Endometrium (tissue), 2 donors: ENCODE measurements at regions not wholly inside any gene's neighbourhood (a gene's known extent, or its start where the extent isn't known, plus 50 kb on each side); places are given as distances from the start of the nearest gene placed in this dataset.

Source experiments
- FAIRE-seq: peaks from 2 replicates; lab custom pipeline; 2012; peaks lifted over from hg19 to GRCh38; lab: Jason Lieb, UNC
- donor health status: control.
- donor health status: control.

DNA sequence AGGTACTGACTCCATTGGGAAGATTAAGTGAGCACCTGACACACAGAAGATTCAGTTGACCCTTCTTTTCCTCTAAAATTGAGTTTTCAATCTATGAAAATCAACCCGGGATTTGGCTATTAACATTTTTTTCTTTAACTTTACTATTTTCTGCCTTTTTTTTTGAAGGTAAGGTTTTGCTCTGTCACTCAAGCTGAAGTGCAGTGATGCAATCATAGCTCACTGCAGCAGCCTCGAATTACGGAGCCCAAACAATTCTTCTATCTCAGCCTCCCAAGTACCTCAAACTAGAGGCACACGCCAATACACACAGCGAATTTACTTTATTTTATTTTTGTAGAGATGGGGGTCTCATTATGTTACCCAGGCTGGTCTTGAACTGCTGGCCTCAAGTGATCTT lies 1029.5 kb downstream of the MCTP2 start:
- FAIRE-seq = no peak

DNA sequence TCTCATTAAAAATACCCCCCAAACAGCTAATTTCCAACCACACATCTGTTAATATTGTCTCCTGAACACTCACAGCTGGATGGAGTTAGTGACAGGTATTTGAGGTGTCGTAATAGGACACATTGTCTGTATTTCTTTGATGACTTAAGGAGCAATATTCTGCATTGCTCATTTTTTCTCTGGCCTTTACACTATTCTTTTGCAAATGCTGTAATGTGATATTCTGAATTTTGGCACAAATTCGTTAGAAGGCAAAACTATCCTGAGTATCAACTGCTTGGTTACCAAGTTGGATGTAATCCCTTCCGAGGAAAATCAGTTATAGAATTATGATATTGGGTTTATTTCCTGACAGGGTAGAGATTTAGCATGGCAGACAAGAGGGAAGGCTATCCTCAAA lies 1030.2 kb downstream of the MCTP2 start:
- no peak for FAIRE-seq

DNA sequence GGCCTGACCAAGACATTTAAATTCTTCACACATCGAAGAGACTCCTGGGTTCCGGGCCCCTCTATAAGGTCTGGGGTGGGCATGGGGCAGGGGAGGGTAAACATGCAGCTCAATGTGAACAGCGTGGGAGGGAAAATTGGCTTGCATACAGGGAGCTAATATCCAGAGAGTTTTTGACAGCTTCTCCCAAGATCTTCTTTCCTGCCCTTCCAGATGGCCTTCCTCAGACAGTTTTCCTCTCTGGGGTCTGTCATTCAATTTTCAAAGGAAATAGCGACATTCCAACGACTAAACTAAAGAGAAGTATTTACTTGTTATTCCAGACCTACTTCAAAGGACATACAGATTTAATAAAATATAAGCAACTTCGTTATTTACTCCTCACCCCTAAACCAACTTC lies 1030.6 kb downstream of the MCTP2 start:
- FAIRE-seq = no peak

DNA sequence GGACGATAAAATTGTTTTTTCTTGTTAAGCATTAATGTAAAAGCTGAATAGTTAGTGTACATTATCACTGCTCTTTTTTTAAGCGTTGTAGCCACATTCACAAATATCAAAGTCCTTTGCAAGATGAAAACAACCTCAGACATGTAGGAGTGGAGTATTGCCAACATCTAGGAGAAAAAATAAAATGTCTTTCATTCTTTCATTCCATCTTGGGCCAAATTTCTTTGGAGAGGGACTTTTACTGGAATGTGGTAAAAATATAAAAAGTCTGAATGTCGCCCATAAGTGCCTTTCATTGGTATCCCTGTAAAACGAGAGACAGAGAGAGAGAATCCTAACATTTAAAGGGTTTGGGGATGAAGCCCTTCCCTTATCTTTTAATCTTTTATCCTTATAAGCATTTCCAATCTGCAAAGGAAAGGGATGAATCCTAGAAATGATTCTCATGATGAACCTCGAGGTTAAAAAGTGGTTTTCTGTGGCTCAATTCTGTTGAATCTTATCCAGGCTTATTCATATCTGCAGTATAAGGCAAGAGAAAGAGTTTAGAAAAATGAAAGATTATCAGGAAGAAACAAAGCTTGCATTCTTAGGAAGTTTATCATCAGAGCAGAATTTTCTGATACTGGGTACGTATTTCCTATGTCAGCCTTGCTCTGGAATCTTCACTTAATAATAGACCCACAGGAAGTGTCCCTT lies 1031.7 kb downstream of the MCTP2 start:
- FAIRE-seq = no peak

DNA sequence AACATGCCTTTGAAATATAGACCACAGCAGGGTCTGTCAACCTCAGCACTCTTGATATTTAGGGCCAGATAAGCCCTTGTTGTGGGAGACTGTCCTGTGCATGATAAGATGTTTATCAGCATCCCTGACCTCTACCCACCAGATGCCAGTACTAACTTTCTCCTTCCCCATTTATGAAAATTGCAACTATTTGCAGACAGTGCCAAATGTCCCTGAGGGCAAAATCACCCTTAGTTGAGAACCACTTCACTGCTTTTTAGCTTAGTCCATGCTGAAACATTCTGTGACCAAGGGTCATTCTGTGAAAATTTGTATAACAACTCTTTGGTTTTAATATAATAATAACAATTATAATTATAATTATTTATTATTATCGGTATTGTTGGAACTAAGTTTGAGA lies 1032.4 kb downstream of the MCTP2 start:
- no peak for FAIRE-seq

DNA sequence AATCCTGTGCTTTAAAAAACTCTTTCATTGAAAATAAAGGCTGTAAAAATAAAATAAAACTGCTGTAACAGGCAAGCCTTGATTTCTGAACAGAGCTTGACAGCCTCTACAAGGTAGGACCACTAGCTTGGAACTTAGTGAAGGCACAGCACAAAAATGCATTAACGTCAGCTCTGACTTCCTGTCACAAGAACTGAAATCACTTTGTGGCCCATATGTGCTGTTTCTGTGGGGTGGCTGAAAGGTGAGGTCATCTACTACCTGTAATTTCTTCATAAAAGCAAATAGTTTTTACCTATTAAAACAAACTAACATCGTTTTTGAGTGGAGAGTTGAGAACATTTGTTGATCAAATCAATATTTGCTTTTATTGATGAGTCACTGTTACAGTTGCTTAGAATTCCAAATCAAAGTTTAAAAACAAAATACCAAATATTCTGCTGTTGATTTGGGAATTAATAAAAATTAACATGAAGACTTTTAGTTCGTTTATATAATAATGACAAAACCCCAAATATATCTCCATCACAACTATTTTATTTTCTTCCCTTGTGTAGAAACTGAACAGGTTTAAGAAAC lies 1034.1 kb downstream of the MCTP2 start:
- no peak for FAIRE-seq

DNA sequence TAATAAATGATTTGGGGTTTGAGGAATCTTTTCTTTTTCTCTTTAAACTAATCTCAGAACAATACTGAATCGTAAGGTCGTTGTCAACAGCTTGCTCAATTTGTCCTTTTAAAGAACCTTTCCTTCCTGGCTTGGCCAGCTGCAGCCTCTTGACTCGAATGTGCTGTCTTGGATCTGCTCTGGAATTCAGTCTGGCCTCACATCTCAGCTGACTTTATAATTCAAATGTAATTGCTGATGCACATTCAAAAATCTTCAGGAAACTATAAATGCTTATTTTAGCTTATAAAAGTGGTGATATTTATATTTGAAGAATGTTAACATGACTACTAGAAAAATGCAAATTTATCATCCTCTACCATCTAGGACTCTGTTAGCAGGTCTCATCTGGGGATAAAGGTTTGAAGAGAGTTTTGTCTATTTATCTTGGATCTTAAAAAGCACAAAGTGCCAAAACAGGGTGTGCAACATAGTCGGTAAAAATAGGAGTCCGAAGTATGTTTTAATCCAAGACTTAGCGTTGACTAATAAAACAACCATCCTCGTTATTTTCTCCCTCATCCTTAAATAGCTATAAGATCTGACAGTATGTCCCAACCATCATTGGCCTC lies 1035.2 kb downstream of the MCTP2 start:
- FAIRE-seq = no peak

DNA sequence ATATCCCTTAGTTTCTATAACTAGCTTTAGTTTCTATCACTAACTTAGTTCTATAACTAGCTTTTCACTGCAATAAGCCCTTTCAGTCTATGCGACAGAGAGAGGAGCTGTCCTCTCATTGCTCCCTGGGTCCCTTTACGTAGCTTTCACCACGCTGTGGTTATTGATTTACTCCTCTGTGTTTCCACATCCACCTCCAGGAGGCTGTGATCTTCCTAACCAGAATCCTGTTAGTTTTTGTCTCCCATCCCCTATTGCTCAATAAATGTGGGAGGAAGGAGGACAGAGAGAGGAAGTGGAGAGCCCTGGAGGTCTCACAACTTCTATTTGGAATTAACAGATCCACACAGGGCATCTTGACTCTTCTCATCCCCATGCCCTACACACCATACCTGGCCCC lies 1036.1 kb downstream of the MCTP2 start:
- FAIRE-seq = no peak

DNA sequence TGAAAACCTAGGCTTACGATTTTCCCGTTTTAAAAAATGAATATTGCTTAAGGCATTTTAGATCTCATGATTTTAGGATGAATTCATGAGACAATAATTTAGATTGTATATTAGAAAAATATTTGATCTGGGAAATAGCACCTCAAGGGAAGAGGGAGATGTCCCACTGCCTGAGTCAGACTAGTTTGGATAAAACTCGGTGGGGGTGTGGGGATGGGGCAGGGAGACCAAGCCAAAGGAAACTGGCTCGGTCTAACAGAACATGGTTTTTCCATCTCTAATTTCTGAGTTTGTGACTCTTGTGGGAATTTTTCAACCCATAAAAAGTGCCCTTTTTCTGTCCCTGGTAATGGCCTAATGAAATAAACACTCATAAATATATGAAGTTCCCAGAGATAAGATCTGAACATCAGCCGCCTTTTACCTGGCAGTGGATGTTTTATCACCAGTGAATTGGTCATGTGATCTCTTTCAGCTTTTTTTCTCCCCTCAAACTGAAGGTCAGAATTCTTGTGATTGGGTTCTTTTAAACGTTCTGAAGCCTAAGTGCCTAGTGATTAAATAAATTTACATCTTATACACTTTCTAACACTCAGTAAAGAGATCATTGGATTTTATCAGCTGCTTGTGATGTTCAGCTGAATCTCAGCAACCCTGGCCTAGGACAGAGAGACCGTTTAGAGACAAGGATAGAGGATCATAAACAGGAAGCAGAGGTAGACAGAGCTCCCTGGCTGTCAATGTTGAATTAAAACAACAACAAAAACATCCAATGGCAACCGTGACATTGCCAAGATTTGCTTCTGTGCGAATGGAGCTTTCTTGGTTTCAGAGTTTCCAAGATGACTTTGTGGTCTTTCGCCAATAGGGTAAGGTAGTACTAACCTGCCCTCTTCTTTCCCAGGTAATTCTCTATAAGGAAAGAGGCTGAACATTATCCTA lies 1038.2 kb downstream of the MCTP2 start:
- no peak for FAIRE-seq

DNA sequence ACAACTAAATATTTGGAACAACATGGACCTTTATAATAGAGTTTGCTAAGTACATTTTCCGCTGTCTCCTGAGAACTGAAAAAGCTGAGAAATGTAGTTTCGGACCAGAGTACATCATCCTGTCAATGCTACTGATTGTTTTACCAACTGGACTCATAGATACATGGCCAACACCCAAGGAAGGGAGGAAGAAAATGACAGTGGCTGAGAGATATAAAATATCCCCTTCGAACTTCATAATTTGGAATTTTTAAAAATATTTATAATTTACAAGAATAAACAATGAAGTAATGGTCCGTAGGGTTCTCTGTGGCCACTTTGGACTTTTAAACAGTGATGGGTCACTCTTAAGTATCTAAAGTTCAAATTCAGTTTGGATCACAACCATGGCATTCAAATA lies 1042.7 kb downstream of the MCTP2 start:
- no peak for FAIRE-seq

DNA sequence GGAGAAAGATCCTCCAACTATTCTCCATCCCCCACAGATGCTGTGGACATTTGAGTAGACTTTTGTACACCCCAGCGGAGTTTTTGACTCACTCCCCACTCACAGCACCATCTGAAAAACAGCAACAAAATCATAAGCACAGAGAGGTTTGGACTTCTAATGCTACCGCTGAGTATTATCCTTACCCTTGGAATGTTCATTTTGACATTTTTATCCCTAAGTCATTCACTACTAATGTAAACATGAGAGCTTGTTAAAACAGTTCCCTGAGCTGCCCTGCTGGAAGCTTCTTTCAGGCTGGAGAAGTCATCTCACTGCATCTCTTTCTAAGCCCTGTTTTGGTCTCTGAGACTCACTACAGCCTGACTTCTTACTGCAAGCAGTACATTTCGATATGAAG lies 1045.9 kb downstream of the MCTP2 start:
- peak; percentile 93 for FAIRE-seq

DNA sequence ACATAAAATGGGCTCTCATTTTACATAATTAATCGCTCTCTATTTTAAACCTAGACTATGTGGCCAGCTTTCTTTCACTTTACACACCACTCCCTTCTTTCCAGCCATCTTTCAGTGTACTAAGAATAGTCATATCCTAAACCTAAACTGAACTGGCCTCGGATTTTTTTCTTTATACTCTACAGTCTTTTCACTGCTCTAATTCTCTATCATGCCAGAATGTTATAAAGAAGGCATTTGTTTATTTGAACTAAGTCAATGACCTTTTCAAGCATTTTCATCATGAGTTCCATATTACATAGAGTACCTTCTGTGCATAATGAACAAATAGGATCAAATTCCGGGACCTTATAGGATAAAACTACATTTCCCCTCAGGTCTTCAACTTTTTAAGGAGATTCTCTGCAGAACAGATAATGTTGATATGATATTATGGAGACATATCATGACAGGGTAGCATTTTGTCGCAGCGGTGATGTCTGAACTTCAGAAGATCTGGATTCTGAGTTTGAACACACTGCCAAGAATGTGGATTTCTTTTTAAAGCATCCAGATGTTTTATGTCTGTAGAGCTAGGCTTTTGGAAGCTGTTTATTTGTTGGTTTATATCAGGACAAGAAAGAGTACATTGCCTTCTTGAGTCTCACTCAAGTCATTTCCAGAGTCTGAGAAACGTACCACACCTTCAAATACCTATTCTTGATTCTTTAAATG lies 1047.3 kb downstream of the MCTP2 start:
- peak; percentile 71 for FAIRE-seq

DNA sequence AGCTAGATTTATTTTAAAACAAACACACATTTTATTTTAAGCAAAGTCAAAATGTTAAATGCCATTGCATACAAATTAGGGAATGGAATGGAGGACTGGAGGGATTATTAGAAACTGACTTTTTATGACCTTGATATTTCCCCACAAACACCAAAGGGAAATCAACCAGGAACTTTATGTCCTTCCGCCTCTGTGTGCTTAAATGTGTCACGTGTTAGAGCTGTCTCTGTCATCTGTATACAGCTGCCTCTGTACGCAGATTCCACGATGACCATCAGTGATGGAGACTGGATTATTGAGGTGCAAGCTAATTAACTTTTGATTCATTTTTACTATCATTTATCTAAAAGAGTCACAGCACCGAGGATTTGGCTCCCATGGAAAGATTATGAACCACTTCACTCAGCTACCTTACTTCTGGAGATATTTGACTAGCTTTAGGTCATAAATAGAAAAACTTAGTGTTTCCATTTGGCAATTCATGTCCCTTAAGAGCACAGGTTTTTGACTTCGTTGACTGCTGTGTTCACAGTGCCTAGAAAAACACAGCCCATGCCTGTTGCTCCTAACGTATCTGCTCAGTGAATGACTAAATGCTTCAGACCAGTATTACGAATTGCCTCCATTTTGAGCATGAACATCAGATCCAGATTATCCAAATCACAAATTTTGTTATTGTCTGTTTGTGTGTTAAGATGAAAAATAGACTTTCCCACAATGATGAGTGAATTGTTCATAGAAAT lies 1048.1 kb downstream of the MCTP2 start:
- no peak for FAIRE-seq

DNA sequence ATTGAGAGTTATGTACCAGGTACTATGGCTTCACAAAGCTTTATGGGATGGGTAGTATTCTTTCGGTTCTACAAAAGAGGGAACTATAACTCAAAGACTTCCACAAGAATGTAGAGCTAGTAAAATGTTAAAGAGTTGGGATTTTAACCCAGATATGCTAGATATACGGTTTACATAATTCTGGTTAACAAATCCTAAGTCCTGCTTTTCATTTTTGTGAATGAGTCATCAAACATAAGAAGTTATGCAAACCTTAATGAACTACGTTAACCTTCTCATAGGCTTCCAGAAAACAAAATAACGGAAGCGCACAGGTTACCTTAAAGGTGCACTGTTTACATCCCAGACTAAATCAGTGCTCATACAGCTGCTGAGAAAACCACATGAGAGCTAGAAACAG lies 1049.3 kb downstream of the MCTP2 start:
- no peak for FAIRE-seq

DNA sequence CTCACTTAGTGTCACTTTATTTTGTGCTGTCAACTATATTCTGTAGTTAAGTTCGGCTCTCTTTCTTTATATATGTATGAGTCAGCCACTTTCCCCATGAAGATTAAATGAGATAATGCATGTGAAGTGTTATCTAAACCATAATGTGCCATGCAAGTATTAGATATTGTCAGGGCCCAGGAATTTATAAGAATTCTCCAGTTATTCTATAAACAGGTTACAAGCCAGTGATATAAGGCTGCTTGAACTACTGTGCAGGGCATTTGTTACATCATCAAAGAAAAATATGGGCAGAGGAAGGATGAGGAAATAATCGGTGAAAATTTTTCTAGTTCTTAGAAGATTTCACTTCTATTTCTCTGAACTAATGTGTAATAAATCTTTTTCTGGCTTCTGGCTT lies 1049.0 kb upstream of the NR2F2 start:
- no peak for FAIRE-seq

DNA sequence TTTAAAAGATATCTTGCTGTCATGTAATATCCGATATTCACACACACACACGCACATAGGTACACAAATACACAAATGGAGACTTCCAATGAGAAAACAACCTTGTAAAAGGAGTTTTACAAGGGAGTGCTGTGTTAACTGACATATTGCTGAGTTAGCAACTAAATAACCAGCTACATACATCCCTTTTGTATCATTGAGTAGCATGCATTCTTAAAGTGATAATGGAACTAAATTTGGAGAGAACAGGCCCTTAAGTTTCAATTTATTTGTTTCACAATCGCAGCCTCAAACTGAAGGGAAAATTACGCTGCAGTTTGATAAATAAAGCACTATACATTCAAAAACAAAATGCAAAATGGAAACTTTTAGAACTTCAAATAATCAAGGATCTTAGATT lies 1046.0 kb upstream of the NR2F2 start:
- no peak for FAIRE-seq

DNA sequence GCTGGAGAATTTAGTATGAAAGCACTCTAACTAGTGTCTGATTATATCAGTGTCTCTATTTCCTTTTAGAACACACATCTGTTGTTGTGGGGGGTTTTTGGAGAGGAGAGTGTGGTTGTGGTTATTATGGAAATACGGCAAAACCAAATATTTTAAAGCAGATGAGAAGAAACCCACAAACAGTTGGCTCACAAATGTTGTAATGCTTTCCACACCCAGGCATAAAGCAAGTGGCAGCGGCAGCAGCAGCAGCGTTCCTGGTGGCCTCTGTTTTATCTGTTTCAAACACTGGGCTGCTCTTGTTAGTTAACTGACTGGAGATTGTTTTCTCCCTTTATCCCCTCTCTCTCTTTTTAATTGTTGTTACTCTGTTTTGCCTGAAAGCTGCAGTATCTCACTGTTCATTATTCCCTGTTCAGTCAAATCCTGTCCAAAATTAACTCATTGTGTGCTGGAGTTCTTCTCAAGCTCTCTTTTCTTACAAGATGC lies 1045.5 kb upstream of the NR2F2 start:
- FAIRE-seq = peak; percentile 96

DNA sequence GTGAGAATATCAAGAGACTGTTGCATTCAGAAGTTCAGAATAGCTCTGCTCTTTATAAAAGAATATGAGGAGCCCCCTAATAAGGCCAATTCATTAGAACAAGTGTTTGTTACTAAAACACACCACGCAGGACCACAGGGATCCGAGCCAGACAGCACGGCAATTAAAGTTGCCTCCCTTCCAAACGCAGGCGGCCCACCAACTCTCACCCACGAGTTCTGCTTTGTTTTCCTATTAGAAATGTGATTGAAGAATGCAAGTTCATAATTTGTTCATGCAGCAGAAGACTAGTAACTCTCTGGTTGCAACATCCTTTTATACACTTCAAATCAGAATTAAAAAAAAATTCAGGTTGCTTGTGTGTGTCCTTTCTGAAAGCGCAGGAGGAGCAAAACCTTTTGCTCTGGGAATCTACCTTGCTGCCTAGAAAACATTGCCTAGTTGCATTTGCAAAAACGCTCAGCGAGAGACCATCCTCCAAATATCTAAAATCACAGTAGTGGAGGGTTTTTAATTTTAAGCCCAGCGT lies 1044.1 kb upstream of the NR2F2 start:
- FAIRE-seq = no peak

DNA sequence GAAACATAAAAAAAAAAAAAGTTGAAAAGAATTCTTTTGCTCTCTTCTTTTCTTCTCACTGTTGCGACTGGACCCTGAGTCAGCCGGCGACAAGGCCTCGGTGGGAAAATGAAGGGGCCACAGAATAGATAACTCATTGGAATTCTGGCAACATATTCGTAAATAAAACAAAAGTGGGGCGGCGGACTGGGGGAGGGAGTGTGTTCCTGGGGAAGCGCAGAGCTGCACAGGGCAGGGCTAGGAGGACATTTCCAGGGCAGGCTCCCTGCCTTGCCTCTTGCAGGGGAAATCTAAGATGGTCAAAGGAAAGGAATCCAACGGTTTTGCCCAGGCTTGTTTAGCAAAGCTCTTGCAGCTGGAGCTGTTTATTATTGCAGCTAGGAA lies 1042.8 kb upstream of the NR2F2 start:
- no peak for FAIRE-seq

DNA sequence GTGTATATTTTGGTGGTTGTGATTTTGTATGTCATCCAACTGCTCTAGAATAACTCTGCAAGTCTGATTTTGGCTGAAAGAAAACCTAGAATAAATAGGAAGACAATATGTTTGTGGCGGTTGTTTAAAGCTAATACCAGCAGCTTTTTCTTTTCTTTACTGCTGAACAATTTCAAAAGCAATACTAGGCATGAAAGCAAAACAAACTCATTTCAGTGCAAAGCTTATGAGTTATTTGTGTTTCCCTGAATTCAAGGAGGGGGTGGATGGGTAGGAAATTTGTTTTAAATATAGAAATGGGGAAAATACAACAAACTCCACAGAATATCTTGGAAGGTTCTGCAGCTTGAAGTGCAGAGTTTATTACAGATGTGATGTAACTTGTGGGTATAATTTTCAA lies 1041.9 kb upstream of the NR2F2 start:
- FAIRE-seq = no peak
